GM18505 (cell line): ENCODE measurements at regions not wholly inside any gene's neighbourhood (a gene's known extent, or its start where the extent isn't known, plus 50 kb on each side); places are given as distances from the start of the nearest gene placed in this dataset.

Source experiments
- ATAC-seq: cut with Tn5 transposase; IDR thresholded peaks from one replicate; pipeline ENCODE4 v1.9.1; 2021; ENCODE audit not compliant: unreplicated experiment
- POLR2A ChIP-seq: IDR thresholded peaks from 4 replicates; pipeline ENCODE4 v1.6.1; 2011; ENCODE audit warnings: borderline replicate concordance; ENCODE audit not compliant: insufficient read depth, insufficient read length; ENCODE audit errors: extremely low read depth

- no peak for ATAC-seq
Observed at GRCh38 chr10:131615150-131615549, 285.7 kb upstream of the PPP2R2D start.

GRCh38 chr10:131616040-131616439, 284.8 kb upstream of the PPP2R2D start:
- TF ChIP-seq POLR2A: no peak
- ATAC-seq: no peak

More at GRCh38 chr10:131615150-131615549, 285.7 kb upstream of the PPP2R2D start:
- no peak for TF ChIP-seq POLR2A

GRCh38 chr10:131617113-131617858, 283.5 kb upstream of the PPP2R2D start:
- TF ChIP-seq POLR2A: no peak
- no peak for ATAC-seq

DNA sequence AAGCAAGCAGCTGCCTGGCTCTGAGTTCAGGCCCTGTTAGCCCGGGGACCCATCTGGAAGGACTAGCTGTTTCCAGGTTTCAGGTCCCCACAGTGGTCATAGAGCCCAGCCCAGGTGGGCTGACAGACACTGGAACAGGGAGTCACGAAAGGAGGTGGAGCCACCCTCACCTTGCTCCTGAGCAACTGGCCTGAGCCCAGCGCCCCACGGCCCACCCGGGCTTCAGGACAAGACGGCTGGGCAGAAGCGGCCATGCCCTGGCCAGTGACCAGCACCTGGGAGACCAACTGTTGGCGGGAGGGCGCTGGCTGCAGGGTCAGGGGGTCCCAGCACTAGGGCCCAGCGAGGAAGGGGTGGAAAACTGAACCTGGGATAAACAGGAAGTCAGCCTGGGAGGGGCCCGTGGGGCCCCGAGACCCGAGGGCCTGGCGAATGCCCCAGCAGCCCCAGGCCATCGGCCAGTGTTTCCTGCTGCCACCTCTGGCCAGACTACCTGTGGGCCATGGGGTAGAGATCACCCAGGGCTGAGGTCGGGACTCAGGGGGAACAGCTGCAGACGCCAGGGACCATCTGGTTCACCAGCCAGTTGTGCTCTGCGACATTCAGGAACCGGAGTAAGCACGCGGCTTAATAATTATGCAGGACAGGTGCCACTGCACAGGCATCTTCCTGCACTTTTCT, 282.1 kb upstream of the PPP2R2D start:
- TF ChIP-seq POLR2A: no peak
- ATAC-seq: no peak

- TF ChIP-seq POLR2A: no peak
- ATAC-seq: no peak
Observed at GRCh38 chr10:131620314-131620713, 280.5 kb upstream of the PPP2R2D start.

DNA sequence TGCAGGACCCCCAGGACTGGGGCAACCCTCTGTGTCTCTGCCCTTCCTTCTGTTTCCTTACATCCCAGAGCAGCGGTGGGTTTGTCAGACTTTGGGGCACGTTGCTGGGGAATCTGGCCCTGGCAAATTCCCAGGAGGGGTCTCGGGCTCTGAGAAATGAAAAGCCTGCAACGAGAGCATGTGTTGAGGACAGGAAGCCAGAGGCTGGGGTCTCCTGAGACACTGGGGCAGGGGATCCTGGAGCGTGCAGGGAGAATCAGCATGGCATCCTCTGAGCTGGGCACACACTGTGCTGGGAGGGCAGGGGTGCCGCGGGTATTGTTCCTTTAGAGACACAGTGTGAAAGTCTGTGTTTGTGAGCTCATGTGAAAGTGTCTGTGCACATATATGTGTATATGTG, 279.9 kb upstream of the PPP2R2D start:
- TF ChIP-seq POLR2A: no peak
- no peak for ATAC-seq

DNA sequence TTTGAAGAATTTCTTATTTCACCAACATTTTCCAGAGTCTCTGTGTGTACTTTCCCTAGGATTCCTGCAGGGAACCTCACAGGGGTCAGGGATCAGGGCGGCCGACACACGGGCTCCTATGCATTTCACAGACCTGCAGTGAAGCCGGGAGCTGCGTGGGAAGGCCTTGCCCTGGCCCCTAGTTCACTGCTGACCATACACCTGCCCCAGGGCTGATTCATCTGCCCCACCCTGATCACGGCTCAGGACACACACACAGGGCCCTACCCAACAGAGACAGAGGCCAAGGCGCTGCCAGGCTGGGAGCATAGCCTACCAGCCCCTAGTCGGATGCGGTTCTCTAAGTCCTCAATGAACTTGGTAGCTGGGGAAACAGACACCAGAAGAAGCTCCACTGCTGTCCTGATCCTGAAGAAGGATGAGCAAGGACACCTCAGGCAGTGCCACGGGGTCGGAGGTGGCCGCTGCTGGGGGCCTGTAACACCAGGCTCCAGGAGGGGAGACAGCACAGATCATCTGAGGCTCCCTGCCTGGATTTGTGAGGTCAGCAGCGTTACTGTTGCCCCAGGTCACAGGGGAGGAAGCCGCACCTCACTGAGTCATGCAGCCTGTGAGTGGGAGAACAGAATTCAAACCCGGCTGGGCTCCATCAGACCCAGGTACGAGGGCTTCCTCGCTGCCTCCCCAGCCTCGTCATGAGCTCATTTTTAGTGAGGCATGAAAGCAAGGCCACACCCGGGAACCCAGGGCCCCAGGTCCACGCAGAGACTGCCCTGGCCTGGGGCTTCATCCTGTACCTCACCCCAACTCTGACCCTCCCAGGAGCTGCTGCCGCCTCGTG, 278.8 kb upstream of the PPP2R2D start:
- no peak for TF ChIP-seq POLR2A
- ATAC-seq: no peak

DNA sequence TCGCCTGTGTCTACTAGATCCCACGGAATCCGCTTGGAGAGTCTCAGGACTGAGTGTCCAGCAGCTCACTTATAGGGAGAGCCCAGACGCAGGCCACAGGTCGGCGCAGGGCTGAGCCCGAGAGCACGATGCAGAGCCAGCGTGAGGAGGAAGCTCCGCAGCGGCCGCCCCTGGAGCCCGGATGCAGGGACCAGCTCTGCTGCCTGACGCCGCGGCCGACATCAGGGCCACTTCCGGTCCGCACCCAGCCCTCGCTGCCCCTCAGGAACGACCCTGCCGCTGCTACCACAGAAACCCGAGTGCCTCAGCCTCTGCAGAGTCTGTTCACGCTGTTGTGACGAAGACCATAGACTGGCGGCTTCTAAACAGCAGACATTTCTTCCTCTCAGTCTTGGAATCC, 275.8 kb upstream of the PPP2R2D start:
- TF ChIP-seq POLR2A: no peak
- no peak for ATAC-seq

DNA sequence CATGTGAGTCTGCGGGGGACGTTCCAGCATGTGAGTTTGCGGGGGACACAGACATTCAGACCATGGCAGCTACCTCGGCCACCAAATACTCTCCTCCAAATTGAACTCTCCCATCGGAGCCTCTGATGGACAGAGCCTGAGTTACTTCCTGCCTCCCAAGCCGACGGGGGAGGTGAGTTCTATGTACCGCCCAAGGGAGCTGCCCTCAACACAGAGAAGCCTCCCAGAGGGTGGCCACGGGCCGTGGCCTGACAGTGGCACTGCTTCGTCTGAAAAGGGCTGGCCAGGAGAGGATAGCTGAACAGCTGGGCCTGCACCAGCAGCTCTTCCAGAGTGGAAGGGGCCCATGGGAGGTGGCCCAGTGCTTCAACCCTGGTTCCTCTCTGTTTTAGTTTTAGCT, 274.5 kb upstream of the PPP2R2D start:
- TF ChIP-seq POLR2A: no peak
- ATAC-seq: no peak

DNA sequence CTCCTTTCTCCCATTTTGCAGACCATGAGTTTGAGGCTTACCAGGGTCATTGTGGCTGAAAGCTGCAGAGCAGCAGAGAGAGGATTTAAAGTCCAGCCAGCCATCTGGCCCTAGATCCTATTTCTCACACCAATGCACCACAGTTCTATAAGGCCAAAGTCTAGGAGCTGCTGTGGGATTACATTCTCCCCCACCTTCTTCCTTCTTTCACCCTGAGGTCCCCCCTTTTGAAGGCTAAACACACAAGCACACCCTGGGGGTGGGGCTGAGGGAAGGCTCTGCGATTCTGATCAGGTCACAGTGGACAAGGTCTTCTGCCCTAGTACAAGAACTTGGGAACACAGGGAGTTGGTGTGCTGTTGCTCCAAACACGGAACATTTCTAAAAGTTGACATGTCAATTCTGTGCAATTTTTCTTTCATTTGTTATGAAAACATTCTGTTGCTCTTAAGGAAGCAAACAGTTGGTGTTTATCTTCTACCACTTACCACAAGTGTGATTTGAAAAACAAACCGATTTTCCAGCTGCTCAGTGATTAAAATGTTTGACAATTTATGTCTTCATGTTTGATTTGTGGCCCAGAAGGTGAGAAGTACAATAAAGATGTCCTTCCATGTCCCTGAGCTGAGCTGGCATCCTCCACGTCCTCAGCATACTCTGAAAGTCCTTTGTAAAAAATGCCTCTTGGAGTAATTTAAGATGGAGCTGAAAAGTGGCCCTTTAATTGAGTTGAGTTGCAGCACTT, 271.6 kb upstream of the PPP2R2D start:
- no peak for ATAC-seq
- TF ChIP-seq POLR2A: no peak

DNA sequence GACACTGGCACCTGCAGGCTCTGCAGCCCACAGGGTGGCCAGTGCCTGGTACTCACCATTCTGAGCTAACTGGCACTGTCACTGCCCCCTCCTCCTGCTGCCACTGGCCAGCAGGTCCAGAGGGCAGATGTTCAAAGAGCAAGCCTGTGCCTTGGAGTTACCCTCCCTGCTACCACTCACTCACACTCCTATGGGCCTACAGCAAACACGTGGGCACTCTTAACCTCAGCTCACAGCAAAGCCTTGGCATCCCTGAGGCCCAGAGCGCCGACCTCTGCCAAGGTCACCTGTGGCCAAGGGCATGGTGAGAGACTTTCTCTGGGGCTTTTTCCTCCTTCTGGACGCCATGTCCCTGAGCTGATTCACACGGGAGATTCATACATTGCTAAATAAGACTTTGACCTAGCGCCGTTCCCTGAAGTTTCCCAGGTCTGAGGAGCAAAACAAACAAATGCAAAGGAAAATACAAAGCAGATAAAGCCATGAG, 270.0 kb upstream of the PPP2R2D start:
- no peak for ATAC-seq
- no peak for TF ChIP-seq POLR2A

DNA sequence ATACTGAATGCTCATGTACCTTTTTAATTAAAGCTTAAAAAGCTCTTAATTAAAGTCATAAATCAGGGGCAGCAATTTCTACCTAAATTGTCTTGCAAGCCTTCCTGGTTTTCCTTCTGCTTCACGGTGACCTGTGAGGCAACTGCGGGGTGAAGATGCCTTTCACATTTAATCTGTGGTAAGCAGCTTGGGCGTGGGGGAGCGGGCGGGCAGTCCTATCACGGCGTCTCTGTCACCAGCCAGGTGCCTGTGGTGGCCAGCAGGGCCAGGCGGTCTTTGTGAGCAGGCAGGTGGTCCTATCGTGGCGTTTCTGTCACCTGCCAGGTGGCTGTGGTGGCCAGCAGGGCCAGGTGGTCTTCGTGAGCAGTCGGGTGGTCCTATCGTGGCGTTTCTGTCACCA, 269.2 kb upstream of the PPP2R2D start:
- no peak for ATAC-seq
- TF ChIP-seq POLR2A: no peak

- TF ChIP-seq POLR2A: no peak
- ATAC-seq: no peak
Observed at GRCh38 chr10:131635564-131636015, 265.2 kb upstream of the PPP2R2D start.
